Left ventricle myocardium inferior (tissue), 1 donor: ENCODE measurements at regions not wholly inside any gene's neighbourhood (a gene's known extent, or its start where the extent isn't known, plus 50 kb on each side); places are given as distances from the start of the nearest gene placed in this dataset.
A peak's percentile ranks its signal among the peaks of the same experiment; 100 is the strongest.

Experiments used
- DNase-seq: peaks from one replicate; pipeline ENCODE4 v3.0.0-alpha.2; 2020
- H3K27ac ChIP-seq: fragments of 200-600 bp; replicated peaks from 2 replicates; pipeline ENCODE4 v1.8.0; 2021
- H3K27me3 ChIP-seq: fragments of 200-600 bp; 2 replicates; pipeline ENCODE4 v1.8.0; 2021; ENCODE audit warnings: low read depth
- H3K36me3 ChIP-seq: fragments of 200-600 bp; 2 replicates; pipeline ENCODE4 v1.8.0; 2021
- H3K4me1 ChIP-seq: fragments of 200-600 bp; 2 replicates; pipeline ENCODE4 v1.8.0; 2021
- H3K4me3 ChIP-seq: fragments of 200-600 bp; 2 replicates; pipeline ENCODE4 v1.8.0; 2021; ENCODE audit warnings: mild to moderate bottlenecking, moderate library complexity
- H3K9me3 ChIP-seq: fragments of 200-600 bp; replicated peaks from 2 replicates; pipeline ENCODE4 v1.8.0; 2021
- intact Hi-C: fragments of 100-400 bp; cut with micrococcal nuclease; formaldehyde crosslinking; loops from one replicate; pipeline ENCODE4 v1.11.0; 2022
- TF ChIP-seq, protein P1 (sequence below): fragments of 200-600 bp; IDR thresholded peaks from 2 replicates; pipeline ENCODE4 v1.8.0; 2021; ENCODE audit warnings: antibody characterized with exemption, mild to moderate bottlenecking, borderline replicate concordance
- donor health status: DM: no; HTN: yes; CAD: no; lungs with severe emphysema.

DNA sequence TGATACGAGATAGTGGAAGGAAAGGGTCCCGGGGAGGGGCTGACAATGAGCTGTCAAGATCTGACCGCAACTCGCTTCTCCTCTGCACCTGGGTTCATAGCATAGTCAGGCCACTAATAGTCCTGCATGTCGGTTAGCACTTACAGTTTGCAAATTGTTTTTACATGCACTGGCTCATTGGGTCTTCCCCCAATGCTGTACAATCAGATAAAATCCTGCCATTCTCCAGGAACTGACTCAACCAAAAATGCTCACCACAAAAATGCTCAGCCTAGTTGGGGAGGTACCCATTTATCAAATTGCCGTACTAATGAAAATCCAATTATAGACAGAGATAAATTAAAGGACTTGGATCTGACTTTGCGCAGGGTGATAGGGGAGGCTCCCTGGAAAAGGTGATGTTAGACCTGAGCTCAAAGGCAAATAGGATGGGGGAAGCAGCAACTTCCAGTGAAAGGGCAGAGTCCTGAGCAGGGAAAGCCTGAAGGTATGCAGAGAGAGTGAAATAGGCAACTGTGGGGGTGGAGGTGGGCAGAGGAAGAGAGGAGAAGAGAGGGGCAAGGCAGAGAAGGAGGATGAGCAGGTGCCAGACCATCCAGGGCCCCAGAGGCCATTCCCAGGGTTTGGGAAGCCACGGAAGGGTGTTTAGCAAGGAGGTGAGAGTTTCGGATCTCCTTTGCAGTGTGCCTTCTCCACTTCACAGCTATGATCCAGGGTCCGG lies 326.1 kb upstream of the TSHZ3 start:
- TF ChIP-seq, protein P1, sequence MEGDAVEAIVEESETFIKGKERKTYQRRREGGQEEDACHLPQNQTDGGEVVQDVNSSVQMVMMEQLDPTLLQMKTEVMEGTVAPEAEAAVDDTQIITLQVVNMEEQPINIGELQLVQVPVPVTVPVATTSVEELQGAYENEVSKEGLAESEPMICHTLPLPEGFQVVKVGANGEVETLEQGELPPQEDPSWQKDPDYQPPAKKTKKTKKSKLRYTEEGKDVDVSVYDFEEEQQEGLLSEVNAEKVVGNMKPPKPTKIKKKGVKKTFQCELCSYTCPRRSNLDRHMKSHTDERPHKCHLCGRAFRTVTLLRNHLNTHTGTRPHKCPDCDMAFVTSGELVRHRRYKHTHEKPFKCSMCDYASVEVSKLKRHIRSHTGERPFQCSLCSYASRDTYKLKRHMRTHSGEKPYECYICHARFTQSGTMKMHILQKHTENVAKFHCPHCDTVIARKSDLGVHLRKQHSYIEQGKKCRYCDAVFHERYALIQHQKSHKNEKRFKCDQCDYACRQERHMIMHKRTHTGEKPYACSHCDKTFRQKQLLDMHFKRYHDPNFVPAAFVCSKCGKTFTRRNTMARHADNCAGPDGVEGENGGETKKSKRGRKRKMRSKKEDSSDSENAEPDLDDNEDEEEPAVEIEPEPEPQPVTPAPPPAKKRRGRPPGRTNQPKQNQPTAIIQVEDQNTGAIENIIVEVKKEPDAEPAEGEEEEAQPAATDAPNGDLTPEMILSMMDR, result no peak
- H3K36me3 ChIP-seq, result no peaks in the 10 kb centered on the region
- DNase-seq, result no peak
- no peak overlapping the region for H3K4me3 ChIP-seq
- no peaks in the 10 kb centered on the region for H3K4me1 ChIP-seq
- intact Hi-C loops, result no loop called here
- no peak overlapping the region for H3K27ac ChIP-seq
- no peaks in the 10 kb centered on the region for H3K9me3 ChIP-seq
- peaks cover 39% of the 10 kb centered on the region for H3K27me3 ChIP-seq

DNA sequence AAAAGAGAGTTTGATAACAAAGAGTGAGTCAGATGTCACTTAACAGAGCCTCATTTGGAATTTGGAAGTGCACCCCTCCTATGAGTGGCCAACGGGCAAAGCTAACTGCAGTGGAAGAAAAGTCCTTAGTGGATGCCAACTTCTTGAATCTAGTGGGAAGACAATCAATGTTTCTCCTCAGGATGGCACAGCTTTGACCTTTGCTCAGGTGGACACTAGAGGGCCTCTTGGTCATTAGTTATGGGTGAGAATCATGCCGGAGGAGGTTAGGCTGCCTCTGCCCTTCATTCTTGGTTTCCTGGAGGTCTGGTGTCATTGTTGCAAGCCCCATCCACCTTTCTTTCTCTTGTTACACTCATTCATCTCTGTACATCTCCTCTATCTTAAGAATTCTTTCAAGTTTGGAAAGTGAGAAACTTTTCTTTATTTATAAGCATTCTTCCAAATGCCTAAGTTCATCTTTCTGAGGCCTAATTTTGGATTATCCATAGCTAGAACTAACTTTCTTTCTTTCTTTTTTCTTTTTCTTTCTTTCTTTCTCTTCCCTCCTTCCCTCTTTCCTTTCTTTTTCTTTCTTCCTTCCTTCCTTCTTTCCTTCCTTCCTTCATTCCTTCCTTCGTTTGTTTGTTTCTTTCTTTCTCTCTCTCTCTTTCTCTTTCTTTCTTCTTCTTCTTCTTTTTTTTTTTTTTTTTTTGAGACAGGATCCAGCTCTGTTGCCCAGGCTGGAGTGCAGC lies 327.2 kb upstream of the TSHZ3 start:
- H3K27me3 ChIP-seq, result peaks cover 35% of the 10 kb centered on the region
- no peaks in the 10 kb centered on the region for H3K36me3 ChIP-seq
- no peak overlapping the region for H3K27ac ChIP-seq
- TF ChIP-seq, protein P1, result peak; percentile 56
- no peaks in the 10 kb centered on the region for H3K9me3 ChIP-seq
- DNase-seq, result no peak
- intact Hi-C loops, result no loop called here
- no peaks in the 10 kb centered on the region for H3K4me1 ChIP-seq
- no peak overlapping the region for H3K4me3 ChIP-seq

- Histone ChIP-seq H3K27me3 (peaks cover 22% of the 10 kb centered on the region), H3K27ac (no peak overlapping the region), H3K36me3 (no peaks in the 10 kb centered on the region), H3K9me3 (no peaks in the 10 kb centered on the region), H3K4me3 (no peak overlapping the region), H3K4me1 (no peaks in the 10 kb centered on the region)
- no peak for DNase-seq
- TF ChIP-seq, protein P1, result no peak
- intact Hi-C loops, result no loop called here
Measured at GRCh38 chr19:31678421-31678820, 329.2 kb upstream of the TSHZ3 start.

DNA sequence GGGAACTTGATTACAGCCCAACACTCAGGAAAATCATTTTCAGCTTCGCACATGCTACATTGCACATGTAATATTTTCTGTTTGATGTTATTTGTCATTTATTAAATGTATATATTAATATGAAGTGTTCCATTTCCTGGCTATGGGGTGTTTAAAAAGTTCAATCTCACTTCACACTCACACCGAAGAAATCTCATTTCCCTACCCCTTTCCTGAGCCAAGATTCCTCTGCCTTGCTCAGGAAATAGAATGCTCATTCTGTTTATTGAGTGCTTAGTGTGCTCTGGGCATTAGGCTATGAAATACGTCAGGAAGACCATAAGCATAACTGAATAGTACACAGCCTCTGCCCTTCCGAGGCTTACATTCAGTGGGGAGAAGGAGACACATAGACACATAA lies 331.9 kb upstream of the TSHZ3 start:
- DNase-seq, result no peak
- no peak overlapping the region for H3K27ac ChIP-seq
- H3K27me3 ChIP-seq, result peaks cover 11% of the 10 kb centered on the region
- H3K4me1 ChIP-seq, result no peaks in the 10 kb centered on the region
- no peak overlapping the region for H3K4me3 ChIP-seq
- H3K9me3 ChIP-seq, result peaks cover 3% of the 10 kb centered on the region
- TF ChIP-seq, protein P1, result no peak
- intact Hi-C loops, result no loop called here
- no peaks in the 10 kb centered on the region for H3K36me3 ChIP-seq

DNA sequence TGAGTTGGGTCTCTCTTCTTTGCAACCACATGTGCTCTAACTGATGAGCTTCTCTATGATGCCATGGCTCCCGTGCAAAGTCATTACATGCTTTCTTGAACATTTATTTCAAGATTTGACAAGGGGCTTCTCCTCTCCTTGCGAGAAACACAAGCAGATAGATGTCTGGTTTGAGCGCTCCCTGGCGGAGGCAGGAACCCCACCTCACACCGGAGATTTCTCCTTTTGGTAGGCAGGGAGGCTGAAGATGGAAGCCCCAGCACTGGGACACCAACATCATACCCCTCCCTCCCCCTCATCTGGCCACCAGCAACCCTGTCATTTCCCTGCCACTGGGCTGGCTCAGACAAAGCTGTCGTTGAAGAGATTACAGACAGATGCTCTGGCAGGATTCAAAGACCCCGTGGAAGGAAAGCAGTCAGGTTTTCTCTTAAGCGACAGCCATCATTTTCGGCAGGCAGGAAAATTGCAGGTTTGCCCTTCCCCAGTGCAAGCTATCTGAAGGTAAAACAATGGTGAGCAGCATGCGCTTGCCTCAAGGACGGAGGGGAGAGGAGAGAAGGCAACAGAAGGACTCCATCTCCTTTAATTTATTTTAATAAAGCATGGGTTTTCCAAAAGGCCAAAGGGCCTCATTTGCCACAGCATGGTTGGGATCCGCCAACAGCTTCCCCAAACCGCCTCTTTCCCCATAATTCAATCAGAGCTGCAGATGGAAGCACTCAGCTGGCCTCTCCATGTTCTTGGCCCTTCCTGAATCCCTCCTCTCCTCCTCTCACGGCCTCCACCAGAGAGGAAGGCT lies 344.1 kb upstream of the TSHZ3 start:
- DNase-seq, result no peak
- H3K27ac ChIP-seq, result no peak overlapping the region

More for the DNA sequence above, 344.1 kb upstream of the TSHZ3 start:
- Histone ChIP-seq H3K36me3 (no peaks in the 10 kb centered on the region), H3K4me1 (no peaks in the 10 kb centered on the region), H3K27me3 (peaks cover 17% of the 10 kb centered on the region), H3K9me3 (peaks cover 13% of the 10 kb centered on the region), H3K4me3 (no peak overlapping the region)
- TF ChIP-seq, protein P1, result no peak
- intact Hi-C loops, result no loop called here
